ENCODE measurements at regions not wholly inside any gene's neighbourhood (a gene's known extent, or its start where the extent isn't known, plus 50 kb on each side); places are given as distances from the start of the nearest gene placed in this dataset.

GRCh38 chr10:3331187-3331586 lies 158.6 kb upstream of the PITRM1 start:
- no peak for TF ChIP-seq CTCF (conservative IDR thresholded peaks at IDR 0.05; ENCODE audit: low read depth, low read length)
- TF ChIP-seq EZH2 (IDR thresholded peaks at IDR 0.05; ENCODE audit: borderline replicate concordance, low read depth, low read length, poor library complexity, severe bottlenecking): no peak
- Histone ChIP-seq H3K36me3 (ENCODE audit: insufficient read depth, low read length, poor library complexity, severe bottlenecking) (no peaks in the 10 kb centered on the region), H3K9me3 (ENCODE audit: low read depth, low read length, poor library complexity, severe bottlenecking) (no peaks in the 10 kb centered on the region), H3K4me1 (ENCODE audit: insufficient read depth, low read length, poor library complexity, severe bottlenecking) (no peaks in the 10 kb centered on the region), H3K27ac (ENCODE audit: low read depth, low read length, poor library complexity, severe bottlenecking) (no peak overlapping the region), H3K4me3 (ENCODE audit: low read depth, low read length, poor library complexity, severe bottlenecking) (no peak overlapping the region), H3K27me3 (replicated peaks; ENCODE audit: insufficient read depth, low read depth, low read length, poor library complexity) (no peaks in the 10 kb centered on the region)
- ChIA-PET CTCF (no interaction called here), POLR2A (ENCODE audit: low non-redundant PET) (no interaction called here)
- DNase-seq (ENCODE audit: low spot score): no peak
- intact Hi-C loops (cut with micrococcal nuclease; ENCODE audit: unreplicated experiment): no loop called here
- BruUV-seq (replicated peaks): no TSS peak

DNA sequence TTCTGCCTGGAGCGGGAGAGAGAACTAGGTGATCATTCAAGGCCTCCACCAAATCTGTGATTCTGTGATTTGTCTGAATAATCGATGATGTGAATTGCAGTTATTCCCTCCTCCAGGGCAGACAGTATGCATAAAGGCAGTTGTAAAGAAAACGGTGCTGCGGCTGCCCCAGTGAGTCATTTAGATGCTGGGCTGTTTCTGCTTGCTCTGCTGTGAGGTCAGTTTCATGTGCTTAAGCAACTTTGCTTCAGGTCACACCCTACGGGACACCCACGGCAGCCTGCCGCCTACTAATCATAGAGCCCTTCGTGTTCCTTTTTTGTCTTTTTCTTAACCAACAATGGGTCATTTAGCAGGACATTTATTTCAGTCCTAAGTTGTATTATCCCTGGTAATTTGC lies 158.1 kb upstream of the PITRM1 start:
- ChIA-PET CTCF (no interaction called here), POLR2A (ENCODE audit: low non-redundant PET) (no interaction called here)
- H3K4me3 ChIP-seq (ENCODE audit: low read depth, low read length, poor library complexity, severe bottlenecking): no peak overlapping the region
- no peaks in the 10 kb centered on the region for H3K36me3 ChIP-seq (ENCODE audit: insufficient read depth, low read length, poor library complexity, severe bottlenecking)
- no peaks in the 10 kb centered on the region for H3K4me1 ChIP-seq (ENCODE audit: insufficient read depth, low read length, poor library complexity, severe bottlenecking)
- no TSS peak for BruUV-seq (replicated peaks)
- no peak overlapping the region for H3K27ac ChIP-seq (ENCODE audit: low read depth, low read length, poor library complexity, severe bottlenecking)
- no peak for DNase-seq (ENCODE audit: low spot score)
- no peak for TF ChIP-seq EZH2 (IDR thresholded peaks at IDR 0.05; ENCODE audit: borderline replicate concordance, low read depth, low read length, poor library complexity, severe bottlenecking)
- no peak for TF ChIP-seq CTCF (conservative IDR thresholded peaks at IDR 0.05; ENCODE audit: low read depth, low read length)
- intact Hi-C loops (cut with micrococcal nuclease; ENCODE audit: unreplicated experiment): no loop called here
- H3K27me3 ChIP-seq (replicated peaks; ENCODE audit: insufficient read depth, low read depth, low read length, poor library complexity): no peaks in the 10 kb centered on the region
- no peaks in the 10 kb centered on the region for H3K9me3 ChIP-seq (ENCODE audit: low read depth, low read length, poor library complexity, severe bottlenecking)

- H3K36me3 ChIP-seq (ENCODE audit: insufficient read depth, low read length, poor library complexity, severe bottlenecking): no peaks in the 10 kb centered on the region
- CTCF ChIA-PET: no interaction called here
Measured at GRCh38 chr10:3325954-3326750, 153.6 kb upstream of the PITRM1 start.

More at GRCh38 chr10:3325954-3326750, 153.6 kb upstream of the PITRM1 start:
- BruUV-seq (replicated peaks): no TSS peak
- no peaks in the 10 kb centered on the region for H3K9me3 ChIP-seq (ENCODE audit: low read depth, low read length, poor library complexity, severe bottlenecking)
- no peak overlapping the region for H3K27ac ChIP-seq (ENCODE audit: low read depth, low read length, poor library complexity, severe bottlenecking)
- intact Hi-C loops (cut with micrococcal nuclease; ENCODE audit: unreplicated experiment): no loop called here
- POLR2A ChIA-PET (ENCODE audit: low non-redundant PET): no interaction called here
- no peak overlapping the region for H3K4me3 ChIP-seq (ENCODE audit: low read depth, low read length, poor library complexity, severe bottlenecking)
- TF ChIP-seq CTCF (conservative IDR thresholded peaks at IDR 0.05; ENCODE audit: low read depth, low read length) (no peak), EZH2 (IDR thresholded peaks at IDR 0.05; ENCODE audit: borderline replicate concordance, low read depth, low read length, poor library complexity, severe bottlenecking) (no peak)
- DNase-seq (ENCODE audit: low spot score): no peak
- no peaks in the 10 kb centered on the region for H3K27me3 ChIP-seq (replicated peaks; ENCODE audit: insufficient read depth, low read depth, low read length, poor library complexity)
- H3K4me1 ChIP-seq (ENCODE audit: insufficient read depth, low read length, poor library complexity, severe bottlenecking): peaks cover 5% of the 10 kb centered on the region

Measured in A673 (cell line).